ENCODE measurements at regions not wholly inside any gene's neighbourhood (a gene's known extent, or its start where the extent isn't known, plus 50 kb on each side); places are given as distances from the start of the nearest gene placed in this dataset.
"Not testable (repeated sequence)": the region's sequence is repeated elsewhere in the genome, so short reads cannot be mapped to it uniquely, and the experiment has no call there.

DNA sequence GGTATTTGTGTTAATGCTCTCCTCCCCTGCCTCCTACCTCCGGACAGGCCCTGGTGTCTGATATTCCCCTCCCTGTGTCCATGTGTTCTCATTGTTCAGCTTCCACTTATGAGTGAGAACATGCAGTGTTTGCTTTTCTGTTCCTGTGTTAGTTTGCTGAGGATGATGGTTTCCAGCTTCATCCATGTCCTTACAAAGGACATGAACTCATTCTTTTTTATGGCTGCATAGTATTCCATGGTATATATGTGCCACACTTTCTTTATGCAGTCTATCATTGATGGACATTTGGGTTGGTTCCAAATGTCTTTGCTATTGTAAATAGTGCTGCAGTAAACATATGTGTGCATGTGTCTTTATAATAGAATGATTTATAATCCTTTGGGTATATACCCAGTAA is 105.2 kb upstream of the SNX2 start:
- DNase-seq (ENCODE audit: low read depth): not testable (repeated sequence)

DNA sequence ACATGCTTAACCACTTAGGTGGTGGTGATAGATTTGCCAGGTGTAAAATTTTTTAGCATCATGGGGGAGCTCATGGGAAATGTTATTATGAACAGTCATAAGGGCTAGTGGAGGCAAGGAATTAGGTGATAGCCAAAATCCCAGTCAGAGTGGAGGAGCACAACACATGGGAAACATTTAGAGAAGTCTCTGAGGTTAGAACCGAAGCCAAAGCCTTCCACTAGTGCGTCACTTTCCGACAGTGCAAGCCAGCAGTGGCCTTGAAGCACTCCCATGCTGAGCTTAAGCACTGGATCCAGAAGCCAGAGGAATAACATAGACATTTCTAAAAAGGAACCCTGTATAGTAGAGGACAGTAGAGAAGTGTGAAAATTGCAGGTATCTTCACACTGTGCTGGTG is 101.5 kb upstream of the SNX2 start:
- no peak for DNase-seq (ENCODE audit: low read depth)

DNA sequence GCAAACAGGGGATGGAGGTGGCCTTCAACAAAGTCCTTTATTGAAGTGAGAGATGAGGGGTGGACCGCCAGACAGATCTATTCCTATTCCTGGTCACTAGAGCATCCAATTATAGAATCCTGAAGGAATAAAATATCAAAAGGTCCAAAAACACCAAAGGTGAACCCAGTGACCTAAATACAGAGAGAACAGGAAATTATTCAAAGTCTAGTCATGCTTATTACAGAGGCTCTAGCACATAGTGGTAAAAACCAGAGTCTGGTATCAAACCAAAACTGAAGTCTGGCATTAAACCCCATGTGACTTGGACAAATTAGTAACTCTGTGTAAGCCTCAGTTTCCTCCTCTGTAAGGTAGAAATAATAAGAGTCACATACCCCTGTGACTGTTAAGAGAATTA is 100.5 kb upstream of the SNX2 start:
- DNase-seq (ENCODE audit: low read depth): no peak

DNA sequence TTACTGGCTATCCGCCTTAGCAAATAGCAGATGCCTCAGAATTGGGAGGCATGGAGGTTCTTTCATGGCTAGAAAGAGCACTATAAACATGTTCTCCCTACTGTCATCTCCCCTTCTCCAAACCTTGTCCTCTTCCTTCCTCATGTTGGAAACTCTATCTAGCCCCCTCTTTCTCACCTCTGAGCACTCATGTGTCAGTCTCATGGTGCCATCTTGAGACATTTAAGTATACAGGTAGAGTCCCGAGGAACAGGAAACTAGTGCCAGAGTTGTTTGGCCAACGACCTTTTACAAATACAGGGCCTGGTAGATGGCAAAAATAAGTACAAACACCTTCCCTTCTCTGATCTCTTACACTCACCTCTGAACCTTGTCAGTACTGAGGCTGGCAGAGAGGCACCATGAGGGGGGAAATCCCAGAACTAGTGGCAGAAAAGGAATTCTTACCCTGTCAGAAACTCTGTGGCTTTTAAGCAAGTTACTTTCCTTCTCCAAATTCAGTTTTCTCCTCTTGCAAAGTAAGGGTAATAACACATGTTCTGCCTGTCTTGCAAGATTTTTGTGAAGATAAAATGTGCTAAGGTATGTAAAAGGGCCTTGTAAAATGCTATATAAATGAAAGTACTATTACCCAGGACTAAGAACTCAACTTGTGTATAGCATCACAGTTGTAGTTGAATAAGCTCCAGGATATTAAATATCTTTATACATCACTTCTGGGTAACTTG is 94.1 kb upstream of the SNX2 start:
- no peak for DNase-seq (ENCODE audit: low read depth)

DNA sequence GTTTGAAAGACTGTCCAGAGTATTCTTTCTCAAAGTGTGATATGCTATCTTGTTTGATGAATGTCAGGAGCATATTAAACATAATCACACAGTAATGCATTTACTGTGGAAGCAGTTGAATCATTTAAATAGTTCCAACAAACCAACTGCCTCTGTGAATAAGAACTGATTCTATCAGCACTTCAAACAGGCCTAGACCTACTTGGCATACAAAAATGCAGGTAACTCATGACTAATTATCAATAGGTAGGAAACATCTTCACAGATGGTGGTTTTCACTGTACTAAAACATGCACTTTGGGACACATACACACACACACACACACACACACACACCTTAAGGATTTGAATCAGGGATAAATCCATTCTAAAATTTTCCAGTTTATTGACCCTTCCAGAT is 91.2 kb upstream of the SNX2 start:
- no peak for DNase-seq (ENCODE audit: low read depth)

DNA sequence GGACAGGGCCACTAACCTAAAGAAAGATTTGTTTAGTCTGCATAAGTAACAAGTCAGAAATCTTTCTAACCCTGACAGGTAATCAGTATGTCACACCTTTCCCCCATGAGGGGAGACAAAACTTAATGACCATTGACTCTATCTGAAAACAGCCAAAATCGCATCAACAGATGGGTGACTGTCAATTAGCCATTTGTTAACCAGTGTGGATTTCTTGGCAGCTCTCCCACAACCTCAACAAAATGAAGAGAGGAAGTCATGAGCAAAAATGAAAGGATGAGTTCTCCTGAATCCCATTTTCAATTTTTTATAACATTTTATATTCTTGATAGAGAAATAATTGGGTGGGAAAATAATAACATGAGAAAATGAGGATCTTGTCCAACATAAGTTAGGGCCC is 84.6 kb upstream of the SNX2 start:
- no peak for DNase-seq (ENCODE audit: low read depth)

DNA sequence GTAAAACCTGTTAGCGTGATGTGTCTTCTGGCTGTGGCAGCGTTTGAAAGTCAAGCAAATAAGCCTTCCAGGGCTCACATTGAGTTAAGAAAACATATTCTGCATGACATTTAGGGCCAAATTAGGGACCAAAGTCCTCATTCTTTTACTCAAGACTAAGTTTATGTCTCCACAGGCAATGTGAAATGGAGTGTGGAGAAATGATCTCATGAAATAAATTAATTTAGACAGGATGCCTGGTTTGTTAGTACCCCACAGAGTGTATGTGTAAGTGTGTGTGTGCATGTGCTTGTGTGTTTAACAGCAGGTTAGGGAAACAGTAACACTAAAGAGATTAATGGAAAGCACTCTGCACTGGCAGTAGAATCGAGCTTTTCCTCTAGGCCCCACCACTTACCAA is 82.9 kb upstream of the SNX2 start:
- no peak for DNase-seq (ENCODE audit: low read depth)

DNA sequence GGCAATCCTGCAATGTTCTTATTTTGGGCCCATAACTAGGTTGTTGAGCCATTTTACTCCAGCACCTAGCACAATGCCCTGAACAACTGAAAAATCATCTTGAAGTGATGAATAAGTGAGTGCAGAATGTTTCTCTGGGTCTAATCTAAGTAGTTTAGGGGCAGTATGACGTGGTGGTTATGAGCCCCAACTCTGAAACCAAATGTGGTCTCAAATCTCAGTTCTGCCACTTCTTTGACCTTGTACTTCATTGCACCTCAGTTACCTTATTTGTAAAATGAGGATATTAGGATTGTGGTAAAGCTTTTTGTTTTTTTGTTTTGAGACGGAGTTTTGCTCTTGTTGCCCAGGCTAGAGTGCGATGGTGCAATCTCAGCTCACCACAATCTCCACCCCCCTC is 80.9 kb upstream of the SNX2 start:
- no peak for DNase-seq (ENCODE audit: low read depth)

DNA sequence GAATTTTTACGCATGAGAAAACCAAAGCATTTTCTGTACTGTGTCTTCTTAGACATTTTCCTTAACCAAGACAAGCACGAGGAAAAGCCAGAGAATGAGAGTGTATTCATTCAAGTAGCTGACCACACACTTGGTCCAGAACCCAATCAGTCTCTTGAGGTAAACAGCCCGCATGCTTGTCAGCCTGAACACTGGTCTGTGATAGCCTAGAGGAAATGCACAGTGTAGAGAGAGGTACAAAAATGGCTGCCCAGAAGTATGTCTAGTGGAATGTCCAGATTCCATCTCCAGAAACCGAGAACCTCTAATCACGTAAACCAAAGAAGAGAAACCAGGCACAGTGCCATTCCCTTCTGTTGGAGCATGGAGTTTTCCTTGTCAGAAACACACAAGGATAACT is 80.0 kb upstream of the SNX2 start:
- DNase-seq (ENCODE audit: low read depth): no peak

DNA sequence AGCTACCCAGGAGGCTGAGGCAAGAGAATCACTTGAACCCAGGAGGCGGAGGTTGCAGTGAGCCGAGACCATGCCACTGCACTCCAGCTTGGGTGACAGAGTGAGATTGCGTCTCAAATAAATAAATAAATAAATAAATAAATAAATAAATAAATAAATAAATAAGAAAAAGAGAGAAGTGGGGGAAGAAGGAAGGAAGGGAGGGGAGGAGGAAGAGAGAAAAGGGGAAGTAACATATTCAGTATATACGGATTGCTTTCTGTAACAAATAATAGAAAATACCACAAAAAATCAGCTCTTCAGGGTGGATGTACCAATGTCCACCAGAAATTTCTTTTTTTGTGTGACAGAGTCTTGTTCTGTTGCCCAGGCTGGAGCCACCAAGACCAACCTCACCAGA is 78.1 kb upstream of the SNX2 start:
- DNase-seq (ENCODE audit: low read depth): not testable (repeated sequence)

DNA sequence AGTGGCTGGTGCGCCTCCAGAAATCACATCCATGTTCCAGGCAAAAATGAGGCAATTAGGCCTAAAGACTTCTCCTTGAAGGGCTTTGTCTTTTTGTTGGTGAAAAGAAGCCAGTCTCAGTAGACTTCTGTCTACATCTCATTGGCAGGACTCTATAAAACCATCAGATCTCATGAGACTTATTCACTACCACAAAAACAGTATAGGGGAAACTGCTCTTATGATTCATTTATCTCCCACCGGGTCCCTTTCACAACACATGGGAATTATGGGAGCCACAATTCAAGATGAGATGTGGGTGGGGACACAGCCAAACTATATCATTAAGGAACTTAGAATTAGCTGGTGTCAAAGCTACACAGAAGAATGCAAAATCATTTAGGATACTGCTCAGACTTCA is 77.7 kb upstream of the SNX2 start:
- DNase-seq (ENCODE audit: low read depth): no peak

DNA sequence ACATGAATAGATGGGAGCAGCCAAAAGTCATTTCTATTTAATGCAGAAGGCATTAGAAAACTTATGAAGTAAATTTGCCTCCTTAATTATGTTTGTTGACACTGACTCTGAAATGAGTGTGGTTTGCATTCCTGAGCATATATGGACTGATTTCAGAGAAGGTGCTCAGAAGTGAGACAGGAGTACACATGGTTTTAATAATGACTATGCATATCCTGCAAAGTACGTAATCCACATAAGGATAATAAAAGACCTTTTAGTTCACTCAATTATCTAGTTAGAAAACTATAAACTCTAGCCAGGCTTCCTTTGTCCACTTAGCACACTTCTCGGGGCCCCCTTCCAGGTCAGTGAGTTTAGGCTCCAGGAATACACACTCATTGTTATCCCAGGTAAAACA is 75.7 kb upstream of the SNX2 start:
- no peak for DNase-seq (ENCODE audit: low read depth)

DNA sequence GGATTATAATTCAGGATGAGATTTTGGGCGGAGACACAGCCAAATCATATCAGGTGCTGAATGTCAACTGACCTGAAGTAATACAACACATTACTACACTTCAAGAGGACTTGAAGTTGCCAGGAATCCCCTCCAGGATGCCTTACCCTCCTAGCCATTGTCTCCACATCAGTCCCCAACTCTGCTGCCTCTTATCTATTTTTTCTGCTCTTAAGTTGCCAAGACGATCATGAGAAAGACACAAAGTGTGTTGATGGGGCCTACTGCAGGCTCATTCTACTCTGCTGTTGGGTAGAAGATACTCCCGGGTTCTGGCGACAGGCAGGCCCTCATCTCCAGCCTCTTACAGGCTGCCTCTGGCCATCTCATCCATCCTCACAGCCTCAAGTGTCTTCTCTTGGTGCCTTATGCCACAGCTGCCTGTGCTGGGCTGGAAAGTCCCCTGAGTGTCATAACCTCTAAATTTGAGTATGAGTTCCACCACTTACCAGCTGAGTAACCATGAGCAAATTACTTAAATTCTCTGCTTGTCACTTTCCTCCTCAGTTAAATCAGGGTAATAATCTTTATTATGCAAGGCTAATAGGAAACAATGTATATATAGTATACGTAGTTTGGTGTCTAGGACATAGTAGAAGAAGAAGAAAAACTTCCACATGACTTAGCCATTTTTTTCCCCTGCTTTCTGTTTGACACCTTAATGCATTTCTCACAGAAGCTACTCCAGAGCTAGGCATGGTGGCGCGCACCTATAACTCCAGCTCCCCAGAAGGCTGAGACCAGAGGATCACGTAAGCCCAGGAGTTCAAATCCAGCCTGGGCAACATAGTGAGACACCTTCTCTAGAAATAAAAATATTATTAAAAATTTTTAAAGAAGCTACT is 73.0 kb upstream of the SNX2 start:
- DNase-seq (ENCODE audit: low read depth): no peak

DNA sequence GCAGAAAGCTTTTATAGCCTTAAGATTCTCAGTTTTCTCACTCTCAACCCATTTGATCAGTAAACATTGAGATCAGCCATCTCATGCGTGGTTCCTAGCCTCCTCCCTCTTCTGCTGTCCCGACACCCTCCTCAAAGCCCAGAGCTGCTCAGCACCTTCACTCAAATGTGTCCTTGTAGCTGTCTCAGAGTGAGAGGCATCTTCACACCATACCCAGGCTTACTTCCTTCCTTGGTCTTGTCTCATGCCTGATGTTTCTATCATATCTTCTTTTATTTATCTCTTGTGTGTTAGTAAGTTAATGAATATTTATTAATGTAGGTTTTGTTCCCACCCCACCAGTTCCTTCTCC is 72.4 kb upstream of the SNX2 start:
- DNase-seq (ENCODE audit: low read depth): no peak

DNA sequence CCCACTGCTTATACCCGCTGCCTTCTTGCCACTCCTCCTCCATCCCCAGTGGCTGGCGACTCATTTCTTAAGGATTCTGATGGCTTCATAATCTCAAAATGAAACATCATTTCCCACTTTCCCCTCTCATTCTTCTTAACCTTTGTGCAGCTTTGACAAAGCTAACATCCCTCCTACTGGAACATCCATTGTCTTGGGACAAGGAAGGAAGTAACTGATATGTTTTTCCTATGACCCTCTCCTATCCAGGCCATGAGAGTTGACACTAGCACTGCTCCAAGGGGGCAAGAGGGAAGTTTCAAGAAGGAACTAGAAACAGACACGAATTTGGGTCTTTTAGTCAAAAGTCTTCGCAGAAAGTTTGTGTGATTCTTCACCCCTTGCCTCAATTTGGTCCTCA is 71.7 kb upstream of the SNX2 start:
- no peak for DNase-seq (ENCODE audit: low read depth)

DNA sequence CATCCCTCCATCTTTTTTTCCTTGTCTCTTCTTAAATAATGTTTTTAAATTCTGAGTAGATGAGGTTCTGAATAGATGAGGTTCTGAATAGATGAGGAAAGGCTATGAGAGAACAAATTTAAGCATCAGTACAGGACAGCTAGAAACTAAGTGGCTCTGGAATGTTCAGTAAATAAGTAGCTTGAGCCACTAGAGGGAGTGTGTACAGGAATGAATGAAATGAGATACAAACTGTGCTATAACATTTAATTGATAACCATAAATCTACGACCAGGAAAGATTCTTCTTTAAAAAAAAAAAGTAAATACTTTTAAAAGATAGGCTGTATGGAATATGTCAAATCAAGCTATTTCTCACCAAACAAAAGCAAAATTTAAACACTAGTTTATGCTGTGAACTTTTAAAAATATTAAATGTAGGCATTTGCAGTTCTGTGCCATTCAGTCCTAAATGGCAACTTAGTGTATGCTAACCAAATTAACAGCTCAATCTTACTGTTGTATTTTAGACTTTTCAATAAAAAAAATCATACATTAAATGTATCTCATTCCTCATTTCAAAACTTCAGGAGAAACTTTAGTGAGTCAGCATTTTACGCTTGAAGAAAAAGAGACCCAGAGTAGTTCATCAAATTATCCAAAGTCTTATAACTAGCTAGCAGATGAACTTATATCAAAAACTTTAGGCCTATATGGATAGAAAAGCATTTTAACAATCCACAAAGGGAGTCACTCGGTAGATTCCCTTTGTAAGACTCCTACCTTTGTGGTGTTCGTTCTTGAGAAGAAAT is 70.4 kb upstream of the SNX2 start:
- peak; percentile 50 for DNase-seq (ENCODE audit: low read depth)

DNA sequence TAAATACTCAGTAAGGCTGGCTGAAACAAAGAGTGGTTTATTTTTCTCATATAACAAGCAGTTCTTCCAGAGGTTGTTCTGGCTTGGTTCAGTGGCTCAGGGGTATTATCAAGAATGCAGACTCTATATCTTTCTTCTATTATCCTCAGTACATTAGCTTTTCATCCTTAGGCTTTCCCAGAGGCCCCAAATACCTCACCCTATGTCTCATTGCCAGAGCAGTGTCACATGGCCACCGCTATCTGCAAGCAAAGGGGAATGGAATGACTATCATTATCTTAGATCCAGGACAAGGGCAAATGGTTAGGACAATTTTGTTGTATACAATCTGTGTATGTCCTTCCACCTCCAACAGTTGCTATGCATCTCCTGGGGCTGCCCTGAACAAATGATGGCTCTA is 69.0 kb upstream of the SNX2 start:
- DNase-seq (ENCODE audit: low read depth): no peak

DNA sequence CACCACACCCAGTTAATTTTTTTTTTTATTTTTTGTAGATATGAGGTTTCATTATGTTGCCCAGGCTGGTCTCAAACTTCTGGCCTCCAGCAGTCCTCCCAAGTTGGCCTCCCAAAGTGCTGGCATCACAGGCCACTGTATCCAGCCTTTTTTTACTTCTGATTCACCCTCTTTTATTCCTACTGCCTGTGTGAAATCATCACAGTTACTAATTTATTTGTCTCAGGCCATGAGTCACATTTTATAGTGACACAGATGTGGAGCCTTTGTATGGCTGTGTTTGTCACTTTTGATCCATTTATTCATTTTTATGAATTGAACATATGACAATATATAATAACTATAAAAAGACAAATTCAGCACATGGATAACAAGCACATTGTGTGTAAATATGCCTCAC is 67.1 kb upstream of the SNX2 start:
- no peak for DNase-seq (ENCODE audit: low read depth)

DNA sequence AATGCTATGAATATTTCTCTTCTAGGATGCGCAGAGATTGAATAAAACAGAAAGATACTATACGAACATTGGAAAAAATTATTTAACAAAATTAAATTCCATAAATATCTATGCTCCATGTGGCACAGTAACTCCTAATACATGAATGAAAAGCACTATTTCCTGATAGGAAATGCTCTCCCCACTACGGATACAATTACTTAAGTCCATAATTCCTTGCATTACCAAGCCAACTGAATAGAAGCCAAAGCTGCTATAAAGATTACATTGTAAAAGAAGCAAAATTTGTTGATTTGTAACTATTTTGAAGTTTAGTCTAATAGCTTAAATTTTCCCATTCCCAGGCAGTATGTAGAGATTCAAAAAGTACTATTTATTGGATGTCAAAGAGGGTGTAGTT is 61.8 kb upstream of the SNX2 start:
- no peak for DNase-seq (ENCODE audit: low read depth)

DNA sequence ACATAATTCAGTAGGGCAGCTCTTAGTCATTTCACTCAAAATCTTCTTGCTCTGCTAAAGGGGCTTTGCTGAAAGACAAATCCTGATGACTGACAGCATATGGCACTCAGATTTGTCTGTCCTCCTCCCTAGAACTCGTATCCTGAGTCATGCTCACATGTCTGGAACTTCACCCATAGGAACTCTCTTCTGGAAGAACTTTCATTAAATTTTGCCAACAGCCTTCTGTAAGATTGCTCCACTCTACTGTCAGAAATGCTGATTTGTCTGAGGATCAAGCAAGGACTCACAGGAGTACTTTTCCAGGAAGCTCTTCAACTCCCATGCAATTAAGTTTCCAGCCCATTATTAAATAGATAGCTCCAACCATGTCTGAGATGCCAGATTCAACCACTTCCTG is 59.8 kb upstream of the SNX2 start:
- DNase-seq (ENCODE audit: low read depth): peak; percentile 74

DNA sequence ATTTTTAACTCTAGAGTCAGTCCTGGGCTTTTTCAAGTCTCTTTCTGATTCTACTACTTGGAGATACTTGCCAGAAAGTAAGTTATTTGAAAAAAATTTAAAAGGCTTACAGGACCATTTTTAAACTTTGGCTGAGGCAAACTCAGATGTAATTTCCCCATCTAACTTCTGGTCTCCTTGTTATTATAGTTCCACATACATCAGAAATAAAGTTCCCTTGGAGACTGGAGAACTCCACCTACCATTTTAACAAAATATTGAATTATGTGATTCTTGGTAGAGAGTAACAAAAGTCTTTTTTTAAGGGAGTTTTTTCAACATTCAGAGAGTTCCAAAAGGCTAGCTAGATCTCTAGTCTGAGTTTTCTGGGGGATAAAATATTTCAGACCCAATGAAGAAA is 56.3 kb upstream of the SNX2 start:
- DNase-seq (ENCODE audit: low read depth): no peak

DNA sequence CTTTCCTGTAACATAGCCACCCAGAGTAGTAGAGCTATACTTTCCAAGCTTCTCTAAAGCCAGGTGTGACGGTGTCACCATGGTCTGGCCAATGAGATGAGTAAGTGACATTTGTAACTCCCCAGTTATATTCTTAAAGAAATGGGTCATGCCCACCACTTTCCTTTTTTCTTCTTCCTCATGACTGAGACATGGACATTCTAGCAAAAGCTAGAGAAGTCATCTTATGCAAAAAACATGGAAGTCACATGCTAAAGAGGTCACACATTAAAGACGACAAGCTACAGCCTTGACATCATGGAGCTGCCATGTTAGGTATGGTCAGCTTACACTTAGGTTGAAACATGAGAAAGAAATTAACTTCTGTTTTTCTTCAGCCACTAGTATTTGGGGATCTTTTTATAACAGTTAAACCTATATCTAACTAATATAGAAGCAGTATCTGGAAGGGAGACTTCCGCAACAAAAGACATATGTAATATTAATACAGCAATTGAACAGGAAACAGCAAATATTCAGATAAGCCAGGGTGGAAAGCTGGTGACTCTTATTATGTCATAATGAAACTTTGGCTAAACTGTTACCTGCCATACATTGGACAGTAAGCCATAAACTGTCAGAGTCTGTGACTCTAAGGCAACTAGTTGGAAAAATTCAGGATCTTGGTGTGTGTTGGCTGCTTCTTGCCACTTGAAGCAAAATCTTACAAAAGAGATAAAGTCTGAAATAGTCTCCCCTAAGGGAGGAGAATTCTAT is 54.7 kb upstream of the SNX2 start:
- no peak for DNase-seq (ENCODE audit: low read depth)

Measured in LHCN-M2 (cell line).